Peyer's patch (tissue), 4 donors: ENCODE measurements at regions not wholly inside any gene's neighbourhood (a gene's known extent, or its start where the extent isn't known, plus 50 kb on each side); places are given as distances from the start of the nearest gene placed in this dataset.

Source experiments
- CTCF ChIP-seq, 6 experiments: fragments of 450-650 bp in 4 of 6; fragments of 200-600 bp in 2 of 6; sonication (generic) in 1 of 6; IDR thresholded peaks; one replicate each; pipeline ENCODE4 v1.5.1; 2017 to 2019; ENCODE audit warnings: antibody characterized with exemption in 6 of 6, mild to moderate bottlenecking in 3 of 6, moderate library complexity in 1 of 6
- POLR2A ChIP-seq, 2 donors: fragments of 450-650 bp; IDR thresholded peaks; one replicate each; pipeline ENCODE4 v1.5.1; 2017; ENCODE audit warnings: antibody characterized with exemption in 2 of 2, mild to moderate bottlenecking in 2 of 2, moderate library complexity in 2 of 2

DNA sequence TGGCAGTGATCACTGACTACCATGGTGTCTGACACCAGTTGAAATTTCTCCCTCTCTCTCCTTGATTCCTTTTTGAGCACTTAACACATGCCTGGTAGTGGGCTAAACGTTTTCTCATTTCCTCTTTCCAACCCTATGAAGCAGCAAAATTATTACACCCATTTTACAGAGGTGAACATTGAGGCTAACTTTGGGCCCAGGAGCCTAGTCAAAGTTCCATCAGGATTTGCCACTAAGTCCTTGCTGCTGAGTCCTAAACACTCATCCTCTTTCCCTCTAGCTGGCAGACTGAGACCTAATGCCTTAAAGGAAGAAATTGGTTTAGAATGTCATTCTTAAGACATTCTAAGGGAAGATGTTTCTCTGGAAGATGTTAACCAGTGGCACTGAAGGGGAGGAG lies 74.7 kb upstream of the IRX3 start:
- TF ChIP-seq CTCF (IDR thresholded peaks at IDR 0.05): no peak
- TF ChIP-seq POLR2A (IDR thresholded peaks at IDR 0.05): no peak
